LNCAP (cell line): ENCODE measurements at regions not wholly inside any gene's neighbourhood (a gene's known extent, or its start where the extent isn't known, plus 50 kb on each side); places are given as distances from the start of the nearest gene placed in this dataset.

Source experiments
- TF ChIP-seq, protein P1 (sequence below): fragments of 450-650 bp; IDR thresholded peaks from 2 replicates; pipeline ENCODE4 v1.5.1; 2017; ENCODE audit warnings: mild to moderate bottlenecking

DNA sequence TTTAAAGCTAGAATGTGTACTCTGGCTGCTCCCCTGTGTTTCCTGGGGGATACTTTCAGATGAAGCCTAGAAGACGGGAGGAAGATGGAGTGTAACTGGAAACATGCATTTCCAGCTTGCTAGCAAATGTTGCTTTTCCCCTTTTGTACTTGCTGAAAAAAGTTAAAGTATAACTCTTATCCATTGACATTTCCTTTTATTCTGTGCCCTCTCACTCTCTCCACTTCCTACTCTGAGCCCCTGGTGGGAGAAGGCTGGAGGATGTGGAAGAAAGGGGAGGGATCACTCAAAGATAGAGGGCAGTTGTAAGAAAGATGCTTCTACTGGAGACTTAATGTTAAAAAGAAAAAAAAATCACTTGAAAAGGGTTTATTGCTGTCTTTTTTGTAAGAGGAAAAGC is 396.5 kb downstream of the DTHD1 start:
- TF ChIP-seq, protein P1, sequence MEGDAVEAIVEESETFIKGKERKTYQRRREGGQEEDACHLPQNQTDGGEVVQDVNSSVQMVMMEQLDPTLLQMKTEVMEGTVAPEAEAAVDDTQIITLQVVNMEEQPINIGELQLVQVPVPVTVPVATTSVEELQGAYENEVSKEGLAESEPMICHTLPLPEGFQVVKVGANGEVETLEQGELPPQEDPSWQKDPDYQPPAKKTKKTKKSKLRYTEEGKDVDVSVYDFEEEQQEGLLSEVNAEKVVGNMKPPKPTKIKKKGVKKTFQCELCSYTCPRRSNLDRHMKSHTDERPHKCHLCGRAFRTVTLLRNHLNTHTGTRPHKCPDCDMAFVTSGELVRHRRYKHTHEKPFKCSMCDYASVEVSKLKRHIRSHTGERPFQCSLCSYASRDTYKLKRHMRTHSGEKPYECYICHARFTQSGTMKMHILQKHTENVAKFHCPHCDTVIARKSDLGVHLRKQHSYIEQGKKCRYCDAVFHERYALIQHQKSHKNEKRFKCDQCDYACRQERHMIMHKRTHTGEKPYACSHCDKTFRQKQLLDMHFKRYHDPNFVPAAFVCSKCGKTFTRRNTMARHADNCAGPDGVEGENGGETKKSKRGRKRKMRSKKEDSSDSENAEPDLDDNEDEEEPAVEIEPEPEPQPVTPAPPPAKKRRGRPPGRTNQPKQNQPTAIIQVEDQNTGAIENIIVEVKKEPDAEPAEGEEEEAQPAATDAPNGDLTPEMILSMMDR = no peak

DNA sequence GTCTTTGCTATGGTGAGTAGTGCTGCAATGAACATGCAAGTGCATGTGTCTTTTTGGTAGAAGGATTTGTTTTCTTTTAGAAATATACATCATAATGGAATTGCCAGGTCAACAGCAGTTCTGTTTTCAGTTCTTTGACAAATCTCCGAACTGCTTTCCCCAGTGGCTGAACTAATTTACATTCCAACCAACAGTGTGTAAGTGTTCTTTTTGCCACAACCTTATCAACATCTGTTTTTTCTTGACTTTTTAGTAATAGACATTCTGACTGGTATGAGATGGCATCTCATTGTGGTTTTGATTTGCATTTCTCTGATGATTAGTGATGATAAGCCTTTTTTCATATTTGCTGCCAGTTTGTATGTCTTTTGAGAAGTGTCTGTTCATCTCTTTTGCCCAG is 406.3 kb downstream of the DTHD1 start:
- TF ChIP-seq, protein P1 = no peak

DNA sequence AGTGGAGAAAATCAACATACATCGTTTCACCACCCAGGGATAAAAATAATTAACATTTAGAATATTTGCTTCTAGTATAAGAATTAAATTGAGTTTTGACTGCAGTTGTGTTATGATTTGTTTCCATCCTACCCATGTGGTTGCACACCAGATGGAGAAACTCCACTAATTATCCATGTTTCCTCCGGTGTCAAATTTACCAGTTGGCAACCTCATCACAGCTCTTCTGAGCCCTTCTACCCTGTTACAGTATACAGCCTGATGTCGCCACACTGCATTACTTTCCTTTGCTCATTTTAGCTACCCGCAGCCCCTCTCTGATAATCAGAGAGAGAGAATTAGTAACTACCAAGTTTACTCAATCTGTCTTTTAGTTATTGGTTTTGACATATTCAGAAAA is 411.2 kb downstream of the DTHD1 start:
- TF ChIP-seq, protein P1 = no peak

DNA sequence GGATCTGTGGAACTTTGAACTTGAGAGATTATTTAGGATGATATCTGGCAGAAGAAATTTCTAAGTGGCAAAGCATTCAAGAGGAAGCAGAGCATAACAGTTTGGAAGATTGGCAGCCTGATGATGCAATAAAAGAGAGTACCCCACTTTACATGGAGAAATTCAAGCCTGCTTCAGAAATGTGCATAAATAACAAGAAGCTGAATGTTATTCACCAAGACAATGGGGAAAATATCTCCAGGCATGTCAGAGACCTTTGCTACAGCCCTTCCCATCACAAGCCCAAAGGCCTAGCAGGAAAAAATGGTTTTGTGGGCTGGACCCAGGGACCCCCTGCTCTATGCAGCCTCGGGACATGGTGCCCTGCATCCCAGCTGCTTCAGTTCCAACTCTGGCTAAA is 420.8 kb downstream of the DTHD1 start:
- TF ChIP-seq, protein P1 = no peak

DNA sequence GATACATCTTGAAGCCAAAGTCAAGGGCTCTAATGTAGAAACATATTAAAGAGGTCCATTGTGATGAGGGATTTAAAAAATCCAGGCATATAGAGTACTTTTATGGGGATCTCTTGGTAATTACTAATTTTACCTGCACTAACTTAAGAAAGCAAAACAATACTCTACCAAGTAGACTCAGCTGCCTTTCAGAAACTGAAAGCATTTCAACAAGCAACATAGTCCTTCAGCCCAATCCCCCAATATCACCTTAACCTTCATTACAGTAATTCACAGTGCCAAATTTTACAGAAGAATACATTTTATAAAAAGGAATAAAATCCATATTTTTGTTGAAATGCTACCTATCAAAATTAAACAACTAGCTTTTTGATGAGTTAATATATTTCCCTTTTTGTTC is 422.9 kb downstream of the DTHD1 start:
- TF ChIP-seq, protein P1 = no peak

DNA sequence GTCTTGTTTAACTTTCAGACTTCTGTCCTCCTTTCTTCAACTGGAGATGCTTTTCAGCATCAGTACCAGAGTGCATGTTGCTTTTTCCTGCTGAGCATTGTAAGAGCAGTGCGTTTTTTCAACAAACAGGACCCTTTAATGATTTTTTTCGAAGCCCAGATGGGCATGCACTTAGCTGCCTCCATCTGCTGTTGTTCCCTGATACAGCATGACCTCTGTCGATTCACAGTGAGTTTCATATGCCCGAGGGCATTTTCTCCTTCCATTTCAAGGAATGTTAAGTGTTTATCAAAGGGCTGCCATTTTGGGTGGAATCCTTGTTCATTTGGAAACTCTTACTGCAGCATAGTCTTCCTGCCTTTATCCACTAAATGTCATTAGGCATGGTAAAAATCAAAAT is 428.6 kb downstream of the DTHD1 start:
- TF ChIP-seq, protein P1 = no peak

DNA sequence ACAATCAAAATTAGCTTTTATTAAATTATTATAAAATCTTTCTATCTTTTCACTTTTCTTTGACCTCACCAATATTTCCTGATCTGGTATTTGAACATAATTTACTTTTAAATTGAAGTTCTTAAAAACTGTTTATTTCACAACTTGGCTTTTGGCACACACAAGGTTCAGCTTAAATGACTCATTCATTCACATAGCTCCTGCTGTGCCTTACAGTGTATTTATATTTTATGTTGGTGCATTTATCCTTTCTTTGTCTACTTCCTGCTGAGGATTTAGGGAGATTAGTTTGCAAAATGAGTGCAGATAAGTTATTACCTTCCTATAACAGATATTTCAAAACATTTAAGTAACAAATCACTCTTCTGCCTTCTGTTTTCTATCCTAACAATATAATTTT is 430.6 kb downstream of the DTHD1 start:
- TF ChIP-seq, protein P1 = no peak

DNA sequence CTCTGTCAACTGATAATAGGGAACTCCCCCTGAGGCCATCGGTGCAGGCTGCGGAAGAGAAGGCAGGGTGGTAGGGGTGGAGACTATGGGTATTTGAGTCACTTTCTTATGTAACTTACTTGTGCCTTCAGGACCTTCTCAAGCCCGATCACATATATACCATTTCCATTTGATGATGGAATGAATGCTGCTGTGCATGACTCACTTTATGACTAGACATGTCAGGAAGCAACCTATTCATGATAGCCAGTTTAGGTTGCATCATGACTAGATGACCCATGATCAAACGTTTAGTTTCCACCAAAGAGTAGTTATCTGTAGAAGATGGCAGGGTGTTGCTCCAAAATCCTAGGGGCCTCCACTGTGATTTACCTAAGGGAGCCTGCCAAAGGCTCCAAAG is 435.5 kb downstream of the DTHD1 start:
- TF ChIP-seq, protein P1 = no peak
